GM13976 (cell line): ENCODE measurements at regions not wholly inside any gene's neighbourhood (a gene's known extent, or its start where the extent isn't known, plus 50 kb on each side); places are given as distances from the start of the nearest gene placed in this dataset.

Experiments
- DNase-seq: peaks from one replicate; pipeline ENCODE4 v3.0.0; 2012; ENCODE audit warnings: low spot score
- CTCF ChIP-seq: IDR thresholded peaks from 2 replicates; pipeline ENCODE4 v1.5.1; 2012; ENCODE audit warnings: borderline replicate concordance, mild to moderate bottlenecking; ENCODE audit not compliant: insufficient read depth; ENCODE audit errors: extremely low read depth, missing control alignments, control extremely low read depth
- in situ Hi-C: fragments of 300-500 bp; cut with MboI; formaldehyde crosslinking; loops from one replicate; pipeline ENCODE4 v1.12.0; 2022; ENCODE audit warnings: low sequenced_read_pairs, mixed read lengths, inconsistent platforms; ENCODE audit not compliant: unreplicated experiment

- DNase-seq = no peak
- in situ Hi-C loops = no loop called here
- no peak for TF ChIP-seq CTCF
Observed at GRCh38 chr4:124869961-124870495, 157.5 kb upstream of the ANKRD50 start.

- in situ Hi-C loops = no loop called here
- no peak for DNase-seq
Observed at GRCh38 chr4:124868495-124868894, 156.0 kb upstream of the ANKRD50 start.

GRCh38 chr4:124867536-124867935 lies 155.0 kb upstream of the ANKRD50 start:
- no peak for DNase-seq
- no peak for TF ChIP-seq CTCF
- in situ Hi-C loops = no loop called here

More at GRCh38 chr4:124868495-124868894, 156.0 kb upstream of the ANKRD50 start:
- TF ChIP-seq CTCF = no peak

GRCh38 chr4:124866301-124866700 lies 153.8 kb upstream of the ANKRD50 start:
- in situ Hi-C loops = no loop called here
- DNase-seq = no peak
- TF ChIP-seq CTCF = no peak

GRCh38 chr4:124863040-124863545 lies 150.6 kb upstream of the ANKRD50 start:
- TF ChIP-seq CTCF = no peak
- in situ Hi-C loops = no loop called here

GRCh38 chr4:124862261-124862660 lies 149.7 kb upstream of the ANKRD50 start:
- TF ChIP-seq CTCF = no peak
- no peak for DNase-seq
- in situ Hi-C loops = no loop called here

More at GRCh38 chr4:124863040-124863545, 150.6 kb upstream of the ANKRD50 start:
- DNase-seq = no peak
